H9 (cell line): ENCODE measurements at regions not wholly inside any gene's neighbourhood (a gene's known extent, or its start where the extent isn't known, plus 50 kb on each side); places are given as distances from the start of the nearest gene placed in this dataset.

ENCODE experiments used
- DNase-seq: peaks from one replicate; pipeline ENCODE4 v3.0.0-alpha.2; 2017
- H2AFZ ChIP-seq: one replicate; pipeline ENCODE4 v1.6.1; 2013; ENCODE audit warnings: mild to moderate bottlenecking, low read length, control low read depth, moderate library complexity
- H2AK5ac ChIP-seq: 2 replicates; pipeline ENCODE4 v1.6.1; 2013; ENCODE audit warnings: low read length, control low read depth, mixed read lengths; ENCODE audit not compliant: insufficient read length
- H2BK120ac ChIP-seq: one replicate; pipeline ENCODE4 v1.6.1; 2013; ENCODE audit warnings: low read depth, mild to moderate bottlenecking, low read length, control low read depth, inconsistent platforms; ENCODE audit not compliant: poor library complexity, severe bottlenecking
- H2BK12ac ChIP-seq: 2 replicates; pipeline ENCODE4 v1.6.1; 2013; ENCODE audit warnings: low read length, control low read depth, mixed read lengths, low read depth; ENCODE audit not compliant: insufficient read length
- H2BK15ac ChIP-seq: 2 replicates; pipeline ENCODE4 v1.6.1; 2013; ENCODE audit warnings: low read depth, low read length, control low read depth
- H2BK20ac ChIP-seq: one replicate; pipeline ENCODE4 v1.6.1; 2013; ENCODE audit warnings: low read depth, mild to moderate bottlenecking, low read length, control low read depth, inconsistent platforms; ENCODE audit not compliant: poor library complexity, severe bottlenecking
- H2BK5ac ChIP-seq: 2 replicates; pipeline ENCODE4 v1.6.1; 2013; ENCODE audit warnings: low read length, control low read depth, mixed read lengths; ENCODE audit not compliant: insufficient read length
- H3K14ac ChIP-seq: 2 replicates; pipeline ENCODE4 v1.6.1; 2013; ENCODE audit warnings: low read length, control low read depth; ENCODE audit not compliant: insufficient read depth
- H3K18ac ChIP-seq: 2 replicates; pipeline ENCODE4 v1.6.1; 2013; ENCODE audit warnings: low read depth, mild to moderate bottlenecking, mixed read lengths, low read length, control low read depth; ENCODE audit not compliant: insufficient read length
- H3K23ac ChIP-seq: 2 replicates; pipeline ENCODE4 v1.6.1; 2013; ENCODE audit warnings: low read length, control low read depth, mixed read lengths, low read depth; ENCODE audit not compliant: insufficient read length
- H3K23me2 ChIP-seq: 2 replicates; pipeline ENCODE4 v1.6.1; 2013; ENCODE audit warnings: low read depth, mild to moderate bottlenecking, mixed read lengths, low read length, control low read depth; ENCODE audit not compliant: insufficient read length, poor library complexity, severe bottlenecking
- H3K27ac ChIP-seq: 2 replicates; pipeline ENCODE4 v1.5.1; 2013; ENCODE audit warnings: low read length, control low read depth, mixed read lengths, low read depth; ENCODE audit not compliant: insufficient read length
- H3K27me3 ChIP-seq: 2 replicates; pipeline ENCODE4 v1.6.1; 2013; ENCODE audit warnings: low read length, control low read depth, inconsistent platforms; ENCODE audit not compliant: insufficient read depth
- H3K4ac ChIP-seq: 2 replicates; pipeline ENCODE4 v1.6.1; 2013; ENCODE audit warnings: low read depth, mild to moderate bottlenecking, control low read depth, inconsistent platforms, low read length, moderate library complexity
- H3K4me1 ChIP-seq: 2 replicates; pipeline ENCODE4 v1.6.1; 2013; ENCODE audit warnings: low read length, control low read depth, inconsistent platforms; ENCODE audit not compliant: insufficient read depth
- H3K4me2 ChIP-seq: 2 replicates; pipeline ENCODE4 v1.6.1; 2013; ENCODE audit warnings: low read length, control low read depth, mixed read lengths; ENCODE audit not compliant: insufficient read length, insufficient read depth
- H3K56ac ChIP-seq: 2 replicates; pipeline ENCODE4 v1.6.1; 2013; ENCODE audit warnings: low read depth, mild to moderate bottlenecking, mixed read lengths, low read length, control low read depth; ENCODE audit not compliant: insufficient read length
- H3K79me1 ChIP-seq: 2 replicates; pipeline ENCODE4 v1.6.1; 2013; ENCODE audit warnings: low read depth, mild to moderate bottlenecking, moderate library complexity, low read length, control low read depth, inconsistent platforms; ENCODE audit not compliant: insufficient read depth, poor library complexity, severe bottlenecking
- H3K79me2 ChIP-seq: 2 replicates; pipeline ENCODE4 v1.6.1; 2013; ENCODE audit warnings: low read length, control low read depth, inconsistent platforms; ENCODE audit not compliant: insufficient read depth
- H3K9ac ChIP-seq: 2 replicates; pipeline ENCODE4 v1.6.1; 2013; ENCODE audit warnings: low read length, control low read depth, mixed read lengths; ENCODE audit not compliant: insufficient read length; ENCODE audit errors: extremely low read depth
- H3K9me3 ChIP-seq: one replicate; pipeline ENCODE4 v1.6.1; 2013; ENCODE audit warnings: low read depth, low read length, inconsistent platforms; ENCODE audit not compliant: control insufficient read depth
- H3T11ph ChIP-seq: one replicate; pipeline ENCODE4 v1.6.1; 2013; ENCODE audit warnings: mild to moderate bottlenecking, low read length, control low read depth, inconsistent platforms
- H4K20me1 ChIP-seq: one replicate; pipeline ENCODE4 v1.6.1; 2013; ENCODE audit not compliant: control insufficient read depth, insufficient read length, insufficient read depth
- H4K5ac ChIP-seq: 2 replicates; pipeline ENCODE4 v1.6.1; 2013; ENCODE audit warnings: low read depth, mild to moderate bottlenecking, mixed read lengths, low read length, control low read depth; ENCODE audit not compliant: insufficient read length
- H4K8ac ChIP-seq: replicated peaks from 2 replicates; pipeline ENCODE4 v1.6.1; 2013; ENCODE audit warnings: low read length, control low read depth, mixed read lengths, low read depth; ENCODE audit not compliant: insufficient read length
- H4K91ac ChIP-seq: 2 replicates; pipeline ENCODE4 v1.6.1; 2013; ENCODE audit warnings: low read depth, mild to moderate bottlenecking, moderate library complexity, mixed read lengths, low read length, control low read depth; ENCODE audit not compliant: insufficient read length
- H3K27ac Mint-ChIP-seq, 3 experiments: 2 replicates in 2 of 3; 3 replicates in 1 of 3; pipeline ENCODE4 v1.8.0; 2020 to 2021; ENCODE audit warnings: mixed read lengths in 3 of 3, mild to moderate bottlenecking in 1 of 3, moderate library complexity in 1 of 3
- H3K27me3 Mint-ChIP-seq: 2 replicates; pipeline ENCODE4 v1.8.0; 2021; ENCODE audit warnings: low read depth, mild to moderate bottlenecking, moderate library complexity, mixed read lengths
- H3K36me3 Mint-ChIP-seq, 3 experiments: 2 replicates in 2 of 3; 3 replicates in 1 of 3; pipeline ENCODE4 v1.8.0; 2020 to 2021; ENCODE audit warnings: low read depth in 3 of 3, mixed read lengths in 3 of 3; ENCODE audit not compliant: insufficient read depth in 1 of 3
- H3K4me1 Mint-ChIP-seq, 2 experiments: 2 replicates each; pipeline ENCODE4 v1.8.0; 2020; ENCODE audit warnings: mixed read lengths in 2 of 2
- H3K4me3 Mint-ChIP-seq, 2 experiments: 2 replicates in 1 of 2; 3 replicates in 1 of 2; pipeline ENCODE4 v1.8.0; 2020 to 2021; ENCODE audit warnings: mild to moderate bottlenecking in 2 of 2, mixed read lengths in 2 of 2, moderate library complexity in 1 of 2
- H3K9me3 Mint-ChIP-seq, 2 experiments: 2 replicates in 1 of 2; 3 replicates in 1 of 2; pipeline ENCODE4 v1.8.0; 2020; ENCODE audit warnings: mild to moderate bottlenecking in 2 of 2, mixed read lengths in 2 of 2, moderate library complexity in 1 of 2
- CTCF ChIP-seq: fragments of 200-600 bp; sonication (generic); conservative IDR thresholded peaks from 3 replicates; pipeline ENCODE4 v1.8.0; 2021; ENCODE audit warnings: antibody characterized with exemption, mild to moderate bottlenecking
- WGBS: extraction: QIAGEN DNeasy Blood & Tissue Kit; methylation state at CpG from one replicate; pipeline ENCODE4 v1.1.7; 2013; ENCODE audit warnings: missing lambda C conversion rate, low lambda C conversion rate, mixed read lengths; ENCODE audit not compliant: insufficient read length; ENCODE audit errors: extremely low coverage; 5-methylcytosine and 5-hydroxymethylcytosine counted together

- Mint-ChIP-seq H3K27me3 (no peaks in the 10 kb centered on the region), H3K4me1 (peaks cover 0 to 8% of the 10 kb centered on the region in 2 experiments; a peak in 2 of 4 replicates), H3K9me3 (no peaks in the 10 kb centered on the region), H3K4me3 (no peak overlapping the region), H3K36me3 (peaks cover 0 to 1% (median 0%) of the 10 kb centered on the region in 3 experiments; a peak in 1 of 7 replicates), H3K27ac (no peak overlapping the region)
- no peaks in the 10 kb centered on the region for H3K23me2 ChIP-seq
- DNase-seq: no peak
- H2AFZ ChIP-seq: no peak overlapping the region
- no peaks in the 10 kb centered on the region for H3K4me1 ChIP-seq
- no CpG with 5 or more reads among the region's 1 CpG for WGBS
- H3K79me2 ChIP-seq: no peaks in the 10 kb centered on the region
- H3K79me1 ChIP-seq: no peaks in the 10 kb centered on the region
- no peak overlapping the region for H2BK5ac ChIP-seq
- no peak overlapping the region for H3K56ac ChIP-seq
- no peaks in the 10 kb centered on the region for H4K20me1 ChIP-seq
- H4K5ac ChIP-seq: no peak overlapping the region
- H3K9ac ChIP-seq: no peak overlapping the region
- no peak overlapping the region for H2AK5ac ChIP-seq
- no peak overlapping the region for H2BK120ac ChIP-seq
- H4K91ac ChIP-seq: no peak overlapping the region
- no peak overlapping the region for H2BK15ac ChIP-seq
- no peak overlapping the region for H3K18ac ChIP-seq
- TF ChIP-seq CTCF: no peak
- no peak overlapping the region for H3K27ac ChIP-seq
- H3K9me3 ChIP-seq: no peaks in the 10 kb centered on the region
- no peak overlapping the region for H3K14ac ChIP-seq
- H3K23ac ChIP-seq: no peak overlapping the region
- H4K8ac ChIP-seq: no peak overlapping the region
- H3K4ac ChIP-seq: no peak overlapping the region
- no peak overlapping the region for H3T11ph ChIP-seq
- H2BK20ac ChIP-seq: no peak overlapping the region
- H3K27me3 ChIP-seq: no peaks in the 10 kb centered on the region
- no peak overlapping the region for H3K4me2 ChIP-seq
- no peak overlapping the region for H2BK12ac ChIP-seq
Measured at GRCh38 chr12:97151481-97151880, 244.4 kb downstream of the NEDD1 start.
